WERI-Rb-1 (cell line): ENCODE measurements at regions not wholly inside any gene's neighbourhood (a gene's known extent, or its start where the extent isn't known, plus 50 kb on each side); places are given as distances from the start of the nearest gene placed in this dataset.

ENCODE experiments used
- DNase-seq: peaks from one replicate; pipeline ENCODE4 v3.0.0-alpha.2; 2020
- H3K27ac ChIP-seq: fragments of 250-450 bp; sonication (Bioruptor Pico); 2 replicates; pipeline ENCODE4 v1.5.1; 2020; ENCODE audit warnings: mild to moderate bottlenecking, moderate library complexity
- H3K27me3 ChIP-seq: fragments of 250-450 bp; sonication (Bioruptor Pico); 2 replicates; pipeline ENCODE4 v1.5.1; 2021; ENCODE audit warnings: mild to moderate bottlenecking, low read depth, moderate library complexity; ENCODE audit not compliant: insufficient read depth, severe bottlenecking
- H3K36me3 ChIP-seq: fragments of 250-450 bp; sonication (Bioruptor Pico); 2 replicates; pipeline ENCODE4 v1.5.1; 2020; ENCODE audit warnings: mild to moderate bottlenecking, moderate library complexity
- H3K4me3 ChIP-seq: 2 replicates; pipeline ENCODE4 v1.5.1; 2011; ENCODE audit warnings: low read depth, mild to moderate bottlenecking, control low read depth, low read length
- H3K9me3 ChIP-seq: fragments of 250-450 bp; sonication (Bioruptor Pico); 2 replicates; pipeline ENCODE4 v1.5.1; 2021; ENCODE audit warnings: mild to moderate bottlenecking, moderate library complexity; ENCODE audit not compliant: severe bottlenecking
- TF ChIP-seq, protein P1 (sequence below): IDR thresholded peaks from 2 replicates; pipeline ENCODE4 v1.5.1; 2011; ENCODE audit warnings: low read depth, mild to moderate bottlenecking, control low read depth, inconsistent platforms, low read length

DNA sequence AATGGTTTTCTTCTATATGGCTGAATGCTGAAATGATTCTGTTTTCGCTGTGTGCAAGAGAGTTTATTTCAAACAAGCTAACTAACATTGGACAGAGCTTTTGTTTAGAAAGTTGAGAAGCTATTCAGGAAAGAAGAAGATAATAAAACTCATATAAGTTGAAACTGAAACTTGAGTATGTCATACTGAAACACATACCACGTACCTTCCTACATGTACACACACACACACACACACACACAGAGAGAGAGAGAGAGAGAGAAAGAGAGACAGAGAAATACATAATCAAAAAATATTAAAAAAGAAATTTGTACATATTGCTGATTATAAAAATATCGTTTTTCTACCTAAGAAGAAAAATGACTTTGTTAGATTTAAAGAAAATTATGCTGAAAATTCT lies 561.9 kb upstream of the KCND2 start:
- TF ChIP-seq, protein P1, sequence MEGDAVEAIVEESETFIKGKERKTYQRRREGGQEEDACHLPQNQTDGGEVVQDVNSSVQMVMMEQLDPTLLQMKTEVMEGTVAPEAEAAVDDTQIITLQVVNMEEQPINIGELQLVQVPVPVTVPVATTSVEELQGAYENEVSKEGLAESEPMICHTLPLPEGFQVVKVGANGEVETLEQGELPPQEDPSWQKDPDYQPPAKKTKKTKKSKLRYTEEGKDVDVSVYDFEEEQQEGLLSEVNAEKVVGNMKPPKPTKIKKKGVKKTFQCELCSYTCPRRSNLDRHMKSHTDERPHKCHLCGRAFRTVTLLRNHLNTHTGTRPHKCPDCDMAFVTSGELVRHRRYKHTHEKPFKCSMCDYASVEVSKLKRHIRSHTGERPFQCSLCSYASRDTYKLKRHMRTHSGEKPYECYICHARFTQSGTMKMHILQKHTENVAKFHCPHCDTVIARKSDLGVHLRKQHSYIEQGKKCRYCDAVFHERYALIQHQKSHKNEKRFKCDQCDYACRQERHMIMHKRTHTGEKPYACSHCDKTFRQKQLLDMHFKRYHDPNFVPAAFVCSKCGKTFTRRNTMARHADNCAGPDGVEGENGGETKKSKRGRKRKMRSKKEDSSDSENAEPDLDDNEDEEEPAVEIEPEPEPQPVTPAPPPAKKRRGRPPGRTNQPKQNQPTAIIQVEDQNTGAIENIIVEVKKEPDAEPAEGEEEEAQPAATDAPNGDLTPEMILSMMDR, result no peak
- no peak for DNase-seq
- Histone ChIP-seq H3K27ac (no peak overlapping the region), H3K4me3 (no peak overlapping the region), H3K27me3 (no peaks in the 10 kb centered on the region), H3K9me3 (no peaks in the 10 kb centered on the region), H3K36me3 (no peaks in the 10 kb centered on the region)

DNA sequence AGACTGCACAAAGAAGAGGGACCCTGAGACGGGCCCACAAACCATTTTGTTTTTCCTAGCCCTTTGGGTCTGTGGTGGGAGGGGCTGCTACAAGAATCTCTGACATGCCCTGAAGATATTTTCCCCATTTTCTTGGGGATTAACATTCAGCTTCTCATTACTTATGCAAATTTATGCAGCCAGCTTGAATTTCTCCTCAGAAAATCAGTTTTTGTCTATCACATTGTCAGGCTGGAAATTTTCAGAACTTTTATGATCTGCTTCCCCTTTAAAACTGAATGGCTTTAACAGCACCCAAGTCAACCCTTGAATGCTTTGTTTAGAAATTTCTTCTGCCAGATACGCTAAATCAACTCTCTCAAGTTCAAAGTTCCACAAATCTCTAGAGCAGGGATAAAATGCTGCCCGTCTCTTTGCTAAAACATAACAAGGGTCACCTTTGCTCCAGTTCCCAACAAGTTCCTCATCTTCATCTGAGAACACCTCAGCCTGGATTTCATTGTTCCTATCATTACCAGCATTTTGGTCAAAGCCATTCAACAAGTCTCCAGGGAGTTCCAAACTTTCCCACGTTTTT lies 560.0 kb upstream of the KCND2 start:
- Histone ChIP-seq H3K9me3 (no peaks in the 10 kb centered on the region), H3K36me3 (no peaks in the 10 kb centered on the region), H3K27me3 (no peaks in the 10 kb centered on the region), H3K27ac (no peak overlapping the region), H3K4me3 (no peak overlapping the region)
- no peak for DNase-seq
- TF ChIP-seq, protein P1, result no peak

DNA sequence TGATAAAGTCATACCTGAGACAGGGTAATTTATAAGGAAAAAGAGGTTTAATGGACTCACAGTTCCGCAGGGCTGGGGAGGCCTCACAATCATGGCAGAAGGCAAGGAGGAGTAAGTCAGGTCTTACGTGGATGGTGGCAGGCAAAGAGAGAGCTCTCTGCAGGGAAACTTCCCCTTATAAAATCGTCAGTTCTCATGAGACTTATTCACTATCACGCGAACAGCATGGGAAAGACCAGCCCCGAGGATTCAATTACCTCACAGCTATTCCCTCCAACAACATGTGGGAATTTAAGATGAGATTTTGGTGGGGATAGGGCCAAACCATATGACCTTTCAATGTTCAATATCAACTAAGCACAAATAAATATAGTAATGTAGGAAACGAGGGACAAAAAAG lies 559.4 kb upstream of the KCND2 start:
- Histone ChIP-seq H3K27ac (no peak overlapping the region), H3K27me3 (no peaks in the 10 kb centered on the region), H3K9me3 (no peaks in the 10 kb centered on the region), H3K36me3 (no peaks in the 10 kb centered on the region), H3K4me3 (no peak overlapping the region)
- TF ChIP-seq, protein P1, result no peak
- no peak for DNase-seq

DNA sequence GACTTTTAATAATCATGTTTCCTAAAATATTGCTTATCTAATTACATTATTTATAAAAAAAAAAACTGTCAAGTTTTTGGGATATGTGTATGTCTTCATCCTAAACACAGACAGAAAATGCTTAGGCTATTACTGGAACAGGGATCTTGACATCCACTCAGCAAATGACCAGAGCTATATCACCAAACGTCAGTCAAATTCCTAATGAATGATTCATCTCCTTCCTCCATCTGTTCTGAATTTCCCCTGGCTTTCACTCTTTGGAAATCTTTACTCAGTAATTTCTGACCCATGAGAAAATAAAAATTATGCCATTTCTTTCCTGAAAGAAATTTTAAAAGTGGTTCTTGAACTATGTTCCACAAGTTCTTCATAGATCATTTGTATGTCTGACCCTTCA lies 552.4 kb upstream of the KCND2 start:
- TF ChIP-seq, protein P1, result no peak
- no peak for DNase-seq
- Histone ChIP-seq H3K36me3 (no peaks in the 10 kb centered on the region), H3K27ac (no peak overlapping the region), H3K9me3 (no peaks in the 10 kb centered on the region), H3K4me3 (no peak overlapping the region), H3K27me3 (no peaks in the 10 kb centered on the region)

DNA sequence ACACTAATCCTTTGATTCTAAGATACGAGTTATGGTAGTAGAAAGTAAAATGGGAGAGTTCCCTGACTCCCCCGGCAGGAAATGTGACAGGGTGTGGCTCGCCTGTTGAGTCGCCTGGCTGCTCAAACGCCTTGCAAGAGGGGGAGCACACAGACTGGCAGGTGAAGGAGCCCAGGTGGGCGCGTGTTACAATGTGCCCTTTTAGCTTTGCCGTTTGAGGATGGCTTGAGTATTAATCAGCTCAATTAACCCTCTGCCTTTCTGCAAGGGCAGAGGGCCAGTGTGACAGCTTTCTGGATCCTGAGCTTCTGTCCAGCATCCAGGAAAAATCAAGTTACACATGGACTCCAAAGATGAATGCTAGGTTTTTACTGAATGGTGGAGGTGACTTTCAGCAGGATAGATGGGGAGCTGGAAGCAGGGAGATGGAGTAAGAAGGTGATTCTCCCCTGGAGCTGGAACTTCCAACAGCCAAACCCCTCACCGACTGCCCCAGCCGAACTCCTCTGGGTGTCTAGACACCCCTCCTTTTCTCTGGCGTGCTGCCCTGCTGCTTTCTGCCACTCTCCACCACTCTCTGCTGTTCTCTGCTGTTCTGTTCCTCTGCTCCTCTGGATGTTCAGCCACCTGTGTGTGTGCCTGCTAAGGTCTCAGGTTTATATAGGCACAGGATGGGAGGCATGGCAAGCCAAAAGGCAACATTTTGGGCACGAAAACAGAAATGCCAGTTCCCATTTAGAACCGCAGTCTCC lies 548.8 kb upstream of the KCND2 start:
- H3K27ac ChIP-seq, result no peak overlapping the region
- no peaks in the 10 kb centered on the region for H3K27me3 ChIP-seq
- TF ChIP-seq, protein P1, result no peak
- no peak for DNase-seq
- no peaks in the 10 kb centered on the region for H3K36me3 ChIP-seq
- no peak overlapping the region for H3K4me3 ChIP-seq
- H3K9me3 ChIP-seq, result no peaks in the 10 kb centered on the region
